HG02588 (cell line): ENCODE measurements at regions not wholly inside any gene's neighbourhood (a gene's known extent, or its start where the extent isn't known, plus 50 kb on each side); places are given as distances from the start of the nearest gene placed in this dataset.

ENCODE experiments used
- ATAC-seq: cut with Tn5 transposase; IDR thresholded peaks from one replicate; pipeline ENCODE4 v1.9.1; 2021; ENCODE audit warnings: mild to moderate bottlenecking, moderate library complexity; ENCODE audit not compliant: unreplicated experiment

GRCh38 chr4:64614276-64614675 is 205.0 kb upstream of the TECRL start:
- no peak for ATAC-seq

DNA sequence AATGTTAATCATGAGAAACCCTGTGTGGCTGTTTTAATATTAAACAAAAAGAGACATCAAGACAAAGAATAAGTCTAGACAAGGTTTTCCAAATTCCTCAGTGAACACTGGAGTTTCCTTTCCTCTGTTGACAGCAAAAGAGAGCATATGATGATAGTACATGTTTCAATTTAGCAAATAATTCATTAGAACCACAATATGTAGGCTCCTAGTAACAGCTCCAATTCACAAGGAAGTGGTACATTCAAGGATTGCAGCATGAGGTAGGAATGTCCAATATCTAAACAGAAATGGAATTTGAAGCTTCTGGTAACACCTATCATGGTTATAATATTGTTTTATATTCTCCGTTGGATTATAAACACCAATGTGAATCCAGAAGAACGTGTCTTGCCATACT is 203.8 kb upstream of the TECRL start:
- ATAC-seq: no peak

- no peak for ATAC-seq
These were observed 188.8 kb upstream of the TECRL start for GRCh38 chr4:64598066-64598465.

DNA sequence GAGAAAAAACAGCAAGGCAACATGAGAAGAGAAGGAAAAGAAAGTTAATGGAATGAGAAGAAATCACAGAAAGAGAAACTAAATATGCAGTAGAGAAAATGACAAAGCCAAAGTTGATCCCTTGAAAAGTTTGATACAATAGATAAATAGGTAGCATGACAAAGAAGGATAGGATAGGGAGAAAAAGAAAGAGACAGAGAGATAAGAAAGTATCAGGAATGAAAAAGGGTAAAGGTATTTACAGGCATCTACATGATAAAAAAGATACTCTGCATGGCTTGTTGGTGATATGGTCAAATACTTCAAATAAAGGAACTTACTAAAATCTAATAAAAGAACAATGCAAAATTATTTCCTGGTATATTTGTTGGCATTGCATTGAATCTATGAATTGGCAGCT is 185.5 kb upstream of the TECRL start:
- no peak for ATAC-seq

DNA sequence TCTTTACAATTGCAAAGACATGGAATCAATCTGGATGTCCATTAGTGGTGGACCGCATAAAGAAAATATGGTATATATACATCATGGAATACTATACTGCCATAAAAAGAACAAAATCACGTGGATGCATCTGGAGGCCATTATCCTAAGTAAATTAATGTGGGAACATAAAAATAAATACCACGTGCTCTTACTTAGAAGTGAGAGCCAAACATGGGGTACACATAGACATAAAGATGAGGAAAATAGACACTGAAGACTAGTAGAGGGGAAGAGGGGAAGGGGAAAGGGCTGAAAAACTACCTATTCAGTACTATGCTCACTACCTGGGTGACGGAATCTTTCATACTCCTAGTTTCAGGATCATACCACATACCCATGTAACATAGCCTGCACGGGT is 179.3 kb upstream of the TECRL start:
- no peak for ATAC-seq

DNA sequence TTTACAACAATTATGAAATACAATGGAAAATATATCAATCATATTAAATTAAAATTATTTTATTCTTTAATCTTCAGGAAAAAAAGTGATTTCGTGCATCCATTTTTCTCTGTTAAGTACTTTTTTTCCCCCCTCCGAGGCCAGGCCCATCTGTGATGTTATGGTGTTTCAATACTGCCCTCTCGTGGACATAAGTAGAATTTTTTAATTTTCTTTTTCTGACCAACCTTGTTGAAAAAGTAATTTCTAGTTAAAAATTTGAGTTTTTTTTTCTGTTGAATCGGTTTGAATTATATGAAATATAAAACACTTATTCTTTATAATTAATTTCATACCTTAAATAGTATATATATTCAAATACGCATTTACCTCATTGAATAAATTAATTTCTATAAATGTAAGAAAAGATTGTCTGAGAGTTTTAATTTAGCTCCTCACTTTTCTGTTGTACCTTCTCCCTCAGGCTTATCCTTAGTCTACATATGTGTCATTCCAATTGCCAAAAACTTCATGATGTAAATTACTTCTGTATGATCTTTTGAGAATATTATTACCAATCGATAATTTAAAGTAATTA is 175.8 kb upstream of the TECRL start:
- ATAC-seq: peak; percentile 68

GRCh38 chr4:64584125-64584524 is 174.9 kb upstream of the TECRL start:
- ATAC-seq: no peak

DNA sequence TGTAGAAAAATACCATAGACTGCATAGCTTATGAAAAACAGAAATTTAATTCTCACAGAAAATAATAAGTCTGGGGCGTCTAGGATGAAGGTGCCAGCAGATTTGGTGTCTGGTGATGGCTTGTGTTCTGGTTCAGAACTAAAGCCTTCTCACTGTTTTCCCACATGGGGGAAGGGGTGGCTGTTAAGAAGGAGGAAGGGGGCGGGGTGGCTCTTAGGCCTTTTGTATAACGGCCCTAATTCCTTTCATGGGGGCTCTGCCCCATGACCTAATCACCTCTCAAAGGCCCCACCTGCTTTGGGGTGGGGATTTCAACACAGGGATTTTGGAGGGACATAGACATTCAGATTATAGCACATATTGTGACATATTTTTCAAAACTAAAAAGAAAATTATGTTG is 173.2 kb upstream of the TECRL start:
- no peak for ATAC-seq

DNA sequence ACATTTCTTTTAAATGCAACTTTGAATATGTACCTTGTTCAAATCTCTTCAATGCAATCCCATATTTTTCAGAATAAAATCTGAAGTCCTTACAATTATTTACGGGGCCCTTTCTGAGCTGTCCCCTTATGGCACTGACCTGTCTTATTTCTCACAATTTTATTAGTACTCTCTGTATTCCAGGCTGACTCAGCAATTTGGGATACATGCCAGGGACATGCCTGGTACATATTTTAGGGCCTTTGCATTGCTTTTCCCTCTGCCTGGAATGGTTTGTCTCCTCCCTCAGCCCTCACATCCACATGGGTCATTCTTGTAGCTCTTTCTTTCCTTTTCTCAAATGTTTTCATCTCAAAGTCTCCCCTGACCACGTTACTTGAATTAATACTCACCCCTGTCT is 172.2 kb upstream of the TECRL start:
- ATAC-seq: no peak

- ATAC-seq: no peak
These were observed 154.9 kb upstream of the TECRL start for GRCh38 chr4:64564126-64564525.

- ATAC-seq: no peak
These were observed 150.3 kb upstream of the TECRL start for GRCh38 chr4:64559571-64559970.

- no peak for ATAC-seq
These were observed 141.9 kb upstream of the TECRL start for GRCh38 chr4:64551125-64551524.

DNA sequence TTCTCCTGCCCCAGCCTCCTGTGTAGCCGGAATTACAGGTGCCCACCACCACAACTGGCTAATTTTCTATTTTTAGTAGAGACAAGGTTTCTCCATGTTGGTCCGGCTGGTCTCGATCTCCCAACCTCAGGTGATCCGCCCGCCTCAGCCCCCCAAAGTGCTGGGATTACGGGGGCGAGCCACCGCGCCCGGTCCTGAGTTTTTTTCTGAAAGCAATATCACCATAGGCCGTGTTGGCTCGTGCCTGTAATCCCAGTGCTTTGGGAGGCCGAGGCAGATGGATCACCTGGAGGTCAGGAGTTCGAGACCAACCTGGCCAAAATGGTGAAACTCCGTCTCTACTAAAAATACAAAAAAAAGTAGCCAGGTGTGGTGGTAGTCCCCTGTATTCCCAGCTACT is 136.3 kb upstream of the TECRL start:
- no peak for ATAC-seq

DNA sequence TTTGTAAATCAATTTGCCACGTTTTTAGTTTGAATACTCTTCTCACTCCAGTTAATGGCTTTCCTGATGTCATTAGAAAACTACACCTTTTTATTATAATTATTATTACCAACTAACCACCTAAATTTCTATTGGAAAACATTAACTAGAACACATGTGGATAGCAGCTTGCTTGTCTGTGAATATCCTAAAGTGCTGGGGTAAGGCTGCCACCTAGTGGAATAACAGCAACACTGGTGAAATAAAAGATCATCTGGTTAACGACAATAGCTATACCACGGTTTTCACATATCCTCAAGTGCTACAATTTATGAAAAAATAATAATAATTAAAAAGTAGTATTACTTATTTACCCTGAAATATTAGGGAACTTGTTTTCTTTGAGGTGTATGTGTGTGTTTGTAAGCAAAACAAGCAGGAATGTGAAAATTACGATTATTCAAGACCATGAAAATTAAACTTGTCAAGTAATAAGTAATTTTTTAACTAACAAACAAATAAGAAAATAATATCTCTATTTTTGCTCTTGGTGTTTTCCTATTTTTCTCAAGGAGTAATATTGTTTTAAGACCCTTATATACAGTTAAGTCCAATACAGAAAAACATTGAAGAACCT is 130.1 kb upstream of the TECRL start:
- ATAC-seq: peak; percentile 89

DNA sequence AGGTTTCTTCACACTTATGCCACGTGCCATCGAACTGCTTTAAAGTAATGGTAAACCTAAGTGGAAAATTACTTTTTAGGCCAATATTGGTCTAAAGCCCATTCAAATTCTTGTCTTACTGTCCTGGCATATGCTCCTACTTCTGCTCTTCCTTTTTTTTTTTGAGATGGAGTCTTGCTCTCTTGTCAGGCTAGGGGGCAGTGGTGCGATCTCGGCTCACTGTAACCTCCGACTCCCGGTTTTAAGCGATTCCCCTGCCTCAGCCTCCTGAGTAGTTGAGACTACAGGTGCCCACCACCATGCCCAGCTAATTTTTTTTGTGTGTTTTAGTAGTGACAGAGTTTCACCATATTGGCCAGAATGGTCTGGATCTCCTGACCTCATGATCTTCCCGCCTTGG is 129.0 kb upstream of the TECRL start:
- ATAC-seq: no peak

DNA sequence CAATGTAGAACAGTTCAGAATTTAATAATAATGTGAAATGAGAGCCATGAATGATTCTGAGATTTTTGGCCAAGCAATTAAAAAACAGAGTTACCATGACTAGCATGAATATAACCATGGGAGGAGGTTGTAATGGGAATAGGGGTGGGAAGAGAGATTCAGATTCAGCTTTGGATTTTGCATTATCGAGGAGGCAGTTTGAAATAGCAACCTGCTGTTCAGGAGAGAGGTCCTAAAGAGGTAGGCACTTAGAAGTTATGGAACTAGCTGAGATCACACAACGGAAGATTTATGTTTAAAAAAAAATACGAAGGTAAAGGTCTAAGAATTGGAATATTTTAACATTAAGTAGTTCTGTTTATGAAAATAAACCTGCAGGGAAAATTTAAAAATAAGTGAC is 124.4 kb upstream of the TECRL start:
- no peak for ATAC-seq

DNA sequence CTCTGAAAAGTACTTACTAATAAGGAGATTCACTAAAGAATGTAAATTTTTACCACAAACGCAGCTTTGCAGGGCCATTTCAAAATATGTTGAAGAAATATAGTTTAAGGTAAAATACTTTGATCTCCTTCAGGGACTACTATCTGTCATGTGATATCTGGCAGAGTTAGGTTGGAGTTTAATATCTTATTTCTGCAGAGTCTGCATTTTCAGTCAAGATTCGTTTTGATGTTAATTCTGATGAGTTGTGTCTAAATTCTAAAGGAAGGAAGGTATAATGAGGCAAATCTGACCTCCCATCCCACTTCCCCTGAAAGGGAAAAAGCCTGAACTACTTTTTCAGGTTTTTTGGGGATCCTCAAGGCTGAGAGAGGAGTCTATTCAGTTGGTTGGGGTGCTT is 123.9 kb upstream of the TECRL start:
- ATAC-seq: no peak

GRCh38 chr4:64520421-64520820 is 111.2 kb upstream of the TECRL start:
- ATAC-seq: no peak

GRCh38 chr4:64518600-64518999 is 109.3 kb upstream of the TECRL start:
- ATAC-seq: no peak

GRCh38 chr4:64516176-64516575 is 106.9 kb upstream of the TECRL start:
- no peak for ATAC-seq

GRCh38 chr4:64508089-64508488 is 98.8 kb upstream of the TECRL start:
- ATAC-seq: no peak

DNA sequence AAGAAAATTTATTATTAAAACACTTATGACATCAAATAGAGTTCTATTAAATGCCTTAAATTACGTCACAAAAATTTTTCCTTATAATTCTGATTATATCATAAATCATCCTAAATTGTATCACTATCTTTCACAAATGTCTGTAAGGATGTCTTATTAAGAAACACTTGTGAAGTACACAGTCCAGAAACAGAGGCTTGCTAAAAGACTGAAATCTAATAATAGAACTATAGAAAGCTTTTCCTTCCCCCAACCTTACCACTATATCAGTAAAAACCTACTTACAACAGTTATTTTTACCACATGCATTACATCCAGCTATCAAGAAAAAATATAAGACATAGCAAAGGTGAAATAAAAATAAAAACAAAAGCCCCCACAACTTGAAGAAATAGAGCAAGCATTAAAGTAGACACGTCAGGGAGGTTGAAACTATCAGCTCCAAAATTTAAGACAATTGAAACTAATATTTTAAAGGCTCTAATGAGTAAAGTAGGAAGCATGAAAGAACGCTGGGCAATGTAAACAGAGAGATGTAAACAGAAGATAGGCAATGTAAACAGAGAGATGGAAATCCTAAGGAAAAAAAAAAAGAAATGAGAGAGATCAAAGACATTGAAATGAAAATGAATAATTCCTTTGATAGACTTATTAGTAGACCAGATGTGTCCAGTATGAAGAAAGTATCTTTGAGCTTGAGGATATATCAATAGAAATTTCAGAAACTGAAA is 94.9 kb upstream of the TECRL start:
- no peak for ATAC-seq

DNA sequence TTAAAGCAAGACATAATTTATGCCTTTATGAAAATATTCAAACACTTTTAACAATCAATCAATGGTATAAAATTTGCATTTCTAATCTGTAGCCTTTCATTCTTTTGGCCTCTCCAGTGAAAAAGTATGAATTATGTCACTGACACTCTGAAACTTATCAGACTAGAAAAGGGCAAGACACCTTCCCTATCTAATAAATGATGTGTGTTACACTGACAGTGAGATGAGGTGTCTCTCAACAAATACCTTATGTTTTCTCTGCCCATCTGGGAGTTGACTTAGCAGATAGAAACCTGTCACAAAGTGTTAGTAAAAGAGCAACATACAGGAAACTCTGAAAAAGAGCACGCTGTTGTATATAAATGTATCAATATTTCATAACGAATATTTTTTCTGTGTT is 94.2 kb upstream of the TECRL start:
- ATAC-seq: no peak
